ENCODE measurements at regions not wholly inside any gene's neighbourhood (a gene's known extent, or its start where the extent isn't known, plus 50 kb on each side); places are given as distances from the start of the nearest gene placed in this dataset.

GRCh38 chr7:16212610-16213009, 208.7 kb downstream of the CRPPA start:
- DNase-seq: no peak

- DNase-seq: no peak
Measured at GRCh38 chr7:16212032-16212431, 209.3 kb downstream of the CRPPA start.

- DNase-seq: no peak
Measured at GRCh38 chr7:16211402-16211925, 209.9 kb downstream of the CRPPA start.

GRCh38 chr7:16210171-16210570, 211.2 kb downstream of the CRPPA start:
- DNase-seq: no peak

- no peak for DNase-seq
Measured at GRCh38 chr7:16207321-16207720, 214.0 kb downstream of the CRPPA start.

- DNase-seq: no peak
Measured at GRCh38 chr7:16205466-16205865, 215.9 kb downstream of the CRPPA start.

- no peak for DNase-seq
Measured at GRCh38 chr7:16204953-16205352, 216.4 kb downstream of the CRPPA start.

GRCh38 chr7:16203065-16203464, 218.3 kb downstream of the CRPPA start:
- DNase-seq: no peak

GRCh38 chr7:16202303-16202702, 219.0 kb downstream of the CRPPA start:
- DNase-seq: no peak

- DNase-seq: no peak
Measured at GRCh38 chr7:16200591-16200990, 220.7 kb downstream of the CRPPA start.

GRCh38 chr7:16193631-16194030, 227.7 kb downstream of the CRPPA start:
- DNase-seq: no peak

GRCh38 chr7:16189026-16189715, 232.2 kb downstream of the CRPPA start:
- no peak for DNase-seq

- no peak for DNase-seq
Measured at GRCh38 chr7:16187131-16187530, 234.2 kb downstream of the CRPPA start.

GRCh38 chr7:16178585-16178984, 242.8 kb downstream of the CRPPA start:
- no peak for DNase-seq

GRCh38 chr7:16178092-16178491, 243.2 kb downstream of the CRPPA start:
- no peak for DNase-seq

- no peak for DNase-seq
Measured at GRCh38 chr7:16174253-16174652, 247.1 kb downstream of the CRPPA start.

GRCh38 chr7:16172366-16172765, 249.0 kb downstream of the CRPPA start:
- DNase-seq: no peak

- no peak for DNase-seq
Measured at GRCh38 chr7:16171928-16172327, 249.4 kb downstream of the CRPPA start.

GRCh38 chr7:16170671-16171070, 250.7 kb downstream of the CRPPA start:
- no peak for DNase-seq

GRCh38 chr7:16169537-16169936, 251.8 kb downstream of the CRPPA start:
- no peak for DNase-seq

- DNase-seq: no peak
Measured at GRCh38 chr7:16167526-16167925, 253.8 kb downstream of the CRPPA start.

GRCh38 chr7:16144361-16144760, 277.0 kb downstream of the CRPPA start:
- DNase-seq: no peak

GRCh38 chr7:16137944-16138343, 283.4 kb downstream of the CRPPA start:
- DNase-seq: no peak

GRCh38 chr7:16136896-16137295, 284.4 kb downstream of the CRPPA start:
- no peak for DNase-seq

GRCh38 chr7:16135658-16136057, 285.7 kb downstream of the CRPPA start:
- DNase-seq: no peak
